B cell (primary cell): ENCODE measurements at regions not wholly inside any gene's neighbourhood (a gene's known extent, or its start where the extent isn't known, plus 50 kb on each side); places are given as distances from the start of the nearest gene placed in this dataset.

Experiments used
- EZH2 ChIP-seq: IDR thresholded peaks from 2 replicates; pipeline ENCODE4 v1.6.1; 2012; ENCODE audit warnings: borderline replicate concordance, low read depth, mild to moderate bottlenecking, moderate library complexity, low read length; ENCODE audit not compliant: insufficient read depth, poor library complexity, severe bottlenecking
- TF ChIP-seq, protein P1 (sequence below): fragments of 200-600 bp; IDR thresholded peaks from one replicate; pipeline ENCODE4 v1.8.0; 2022; ENCODE audit warnings: antibody characterized with exemption, mild to moderate bottlenecking

DNA sequence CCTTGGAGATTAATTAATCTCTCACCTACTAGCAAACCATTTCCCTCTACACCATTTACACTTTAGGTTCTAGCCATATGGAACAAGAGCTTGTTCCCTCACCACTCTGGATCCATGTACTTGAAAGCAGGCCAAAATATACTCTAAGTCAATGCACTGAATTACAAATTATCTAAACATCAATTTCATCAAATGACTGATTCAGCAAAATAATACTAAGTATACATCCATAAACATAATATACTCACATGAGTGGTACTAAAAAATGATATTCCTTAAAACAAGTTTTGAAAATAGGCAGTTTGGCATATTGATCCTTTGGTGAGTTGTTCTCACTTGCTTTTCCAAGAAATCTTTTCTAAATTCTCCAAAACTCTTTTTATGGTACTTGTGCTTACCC lies 459.7 kb upstream of the ZNF385D start:
- TF ChIP-seq EZH2, result no peak
- TF ChIP-seq, protein P1, sequence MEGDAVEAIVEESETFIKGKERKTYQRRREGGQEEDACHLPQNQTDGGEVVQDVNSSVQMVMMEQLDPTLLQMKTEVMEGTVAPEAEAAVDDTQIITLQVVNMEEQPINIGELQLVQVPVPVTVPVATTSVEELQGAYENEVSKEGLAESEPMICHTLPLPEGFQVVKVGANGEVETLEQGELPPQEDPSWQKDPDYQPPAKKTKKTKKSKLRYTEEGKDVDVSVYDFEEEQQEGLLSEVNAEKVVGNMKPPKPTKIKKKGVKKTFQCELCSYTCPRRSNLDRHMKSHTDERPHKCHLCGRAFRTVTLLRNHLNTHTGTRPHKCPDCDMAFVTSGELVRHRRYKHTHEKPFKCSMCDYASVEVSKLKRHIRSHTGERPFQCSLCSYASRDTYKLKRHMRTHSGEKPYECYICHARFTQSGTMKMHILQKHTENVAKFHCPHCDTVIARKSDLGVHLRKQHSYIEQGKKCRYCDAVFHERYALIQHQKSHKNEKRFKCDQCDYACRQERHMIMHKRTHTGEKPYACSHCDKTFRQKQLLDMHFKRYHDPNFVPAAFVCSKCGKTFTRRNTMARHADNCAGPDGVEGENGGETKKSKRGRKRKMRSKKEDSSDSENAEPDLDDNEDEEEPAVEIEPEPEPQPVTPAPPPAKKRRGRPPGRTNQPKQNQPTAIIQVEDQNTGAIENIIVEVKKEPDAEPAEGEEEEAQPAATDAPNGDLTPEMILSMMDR, result no peak
